ENCODE measurements at regions not wholly inside any gene's neighbourhood (a gene's known extent, or its start where the extent isn't known, plus 50 kb on each side); places are given as distances from the start of the nearest gene placed in this dataset.
"Not testable (repeated sequence)": the region's sequence is repeated elsewhere in the genome, so short reads cannot be mapped to it uniquely, and the experiment has no call there.

DNA sequence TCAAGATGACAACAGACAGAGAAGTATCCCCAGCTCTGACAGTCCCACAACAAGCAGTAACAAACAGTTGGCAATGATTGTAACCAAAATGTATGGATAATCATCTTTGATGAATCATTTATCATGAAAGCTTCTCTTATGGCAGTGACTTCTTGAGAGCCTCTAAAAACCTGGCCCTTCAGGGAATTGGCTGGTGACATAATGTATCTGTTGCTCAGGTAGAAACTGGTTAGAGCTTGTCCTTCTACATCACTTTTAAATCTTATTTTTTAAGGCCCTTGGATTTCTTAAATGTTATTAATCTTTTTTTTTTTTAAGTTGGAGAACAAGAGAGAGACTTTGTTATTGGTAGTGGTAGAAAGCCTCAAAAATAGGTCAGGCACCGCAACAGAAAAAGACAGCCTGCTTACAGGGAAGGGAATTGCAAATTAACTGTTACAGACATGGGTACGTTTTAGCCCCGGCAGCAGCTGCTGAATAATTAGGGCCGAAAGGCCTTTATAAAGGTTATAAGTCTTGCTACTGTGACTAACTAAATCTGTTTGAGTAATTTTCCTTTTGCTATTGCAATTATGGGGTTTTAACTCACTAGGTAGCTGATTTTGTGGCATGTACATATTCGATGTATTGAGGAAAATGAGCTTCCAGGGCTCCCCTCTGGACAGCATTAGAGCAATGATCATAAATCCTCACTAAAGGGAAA, 207.7 kb upstream of the LRRC4C start:
- no peak for DNase-seq (ENCODE audit: low spot score)
- in situ Hi-C loops (cut with HindIII; ENCODE audit: low sequenced_read_pairs) = no loop called here

DNA sequence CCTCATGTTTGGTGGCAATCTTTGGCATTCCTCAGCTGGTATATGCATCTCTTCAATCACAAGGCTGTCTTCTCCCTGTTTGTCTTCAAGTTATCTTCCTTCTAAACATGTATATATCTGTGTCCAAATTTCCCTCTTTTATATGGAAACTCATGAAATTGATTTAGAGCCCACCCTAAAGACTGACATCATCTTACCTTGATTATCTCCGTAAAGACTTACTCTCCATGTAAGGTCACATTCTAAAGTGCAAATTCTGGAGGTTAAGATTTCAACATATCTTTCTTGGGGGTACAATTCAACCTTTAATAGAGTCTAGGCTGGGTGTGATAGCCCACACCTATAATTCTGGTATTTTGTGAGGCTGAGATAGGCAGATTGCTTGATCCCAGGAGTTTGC, 215.8 kb upstream of the LRRC4C start:
- in situ Hi-C loops (cut with HindIII; ENCODE audit: low sequenced_read_pairs) = no loop called here
- DNase-seq (ENCODE audit: low spot score) = no peak

DNA sequence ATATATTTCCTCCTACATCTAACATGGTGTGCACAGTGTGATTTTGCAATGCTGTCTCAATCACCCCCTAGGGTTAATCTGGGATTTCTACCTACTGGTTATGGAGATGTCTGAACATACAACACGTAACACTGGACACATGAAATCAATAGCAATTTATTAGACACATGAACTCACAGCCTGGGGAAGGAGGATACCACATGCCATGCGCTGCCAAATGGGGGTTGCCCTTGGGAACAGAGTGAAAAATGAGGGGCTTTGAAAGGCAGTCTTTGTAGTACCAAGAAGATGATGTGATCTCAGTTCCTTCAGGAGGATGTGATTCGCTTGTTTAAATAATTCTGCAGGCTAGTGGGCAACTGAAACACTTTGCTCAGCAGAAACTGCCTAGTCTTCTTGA, 253.6 kb upstream of the LRRC4C start:
- no peak for DNase-seq (ENCODE audit: low spot score)
- in situ Hi-C loops (cut with HindIII; ENCODE audit: low sequenced_read_pairs) = no loop called here

DNA sequence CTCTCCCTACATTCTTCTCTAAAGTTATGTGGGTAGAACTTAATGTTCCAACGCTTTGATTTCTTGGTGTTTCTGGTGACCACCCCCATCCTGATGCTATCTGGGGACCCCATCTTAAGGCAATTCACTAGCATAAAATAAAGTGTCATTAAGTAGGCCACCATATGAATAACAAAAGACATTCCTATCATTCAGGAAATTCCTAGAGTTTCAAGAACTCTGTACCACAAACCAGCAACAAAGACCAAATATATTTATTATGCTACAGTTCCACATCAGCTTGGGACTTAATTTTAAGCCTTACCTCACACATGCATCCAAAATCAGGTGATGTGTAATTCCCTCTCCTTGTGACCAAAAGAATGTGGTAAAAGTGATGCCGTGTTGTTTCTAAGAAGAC, 254.6 kb upstream of the LRRC4C start:
- in situ Hi-C loops (cut with HindIII; ENCODE audit: low sequenced_read_pairs) = no loop called here
- DNase-seq (ENCODE audit: low spot score) = no peak

DNA sequence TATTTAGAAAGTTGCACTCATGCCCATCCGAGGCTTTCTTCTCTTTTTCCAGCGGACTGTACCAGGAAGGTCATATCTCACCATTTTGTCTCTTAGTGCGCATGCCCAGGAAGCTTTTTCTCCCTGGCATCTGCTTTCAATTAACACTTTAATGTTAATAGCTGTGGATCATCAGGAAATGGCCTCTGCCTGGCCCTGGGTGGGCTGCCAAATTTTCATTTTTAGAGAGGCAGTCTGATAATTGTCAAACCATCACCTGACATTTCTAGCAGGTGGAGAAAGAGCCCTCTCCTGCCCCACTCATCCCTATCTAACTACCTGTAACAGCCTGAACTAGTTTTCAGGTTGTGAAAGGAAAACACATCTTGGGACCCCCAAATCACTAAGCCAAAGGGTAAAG, 257.4 kb upstream of the LRRC4C start:
- in situ Hi-C loops (cut with HindIII; ENCODE audit: low sequenced_read_pairs) = no loop called here
- no peak for DNase-seq (ENCODE audit: low spot score)

DNA sequence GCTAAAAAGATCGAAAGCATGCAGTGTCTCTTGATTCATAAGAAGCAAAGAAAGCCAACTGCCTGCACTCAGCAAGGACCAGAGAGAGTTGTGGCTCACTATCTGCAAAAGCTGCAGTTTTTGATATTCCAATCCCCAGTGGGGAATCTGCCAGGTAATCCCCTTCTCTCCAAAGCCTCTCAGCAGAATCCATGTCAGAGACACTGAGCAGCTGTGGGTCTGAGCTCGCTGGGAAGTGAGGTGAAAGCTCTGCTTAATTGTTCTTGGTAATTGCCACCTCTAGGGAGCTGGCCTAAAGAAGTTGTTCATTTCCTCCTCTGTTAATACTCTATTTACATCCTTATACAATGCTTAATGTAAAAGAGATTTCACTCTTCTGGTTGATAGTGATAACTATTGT, 261.3 kb upstream of the LRRC4C start:
- DNase-seq (ENCODE audit: low spot score) = no peak
- in situ Hi-C loops (cut with HindIII; ENCODE audit: low sequenced_read_pairs) = no loop called here

DNA sequence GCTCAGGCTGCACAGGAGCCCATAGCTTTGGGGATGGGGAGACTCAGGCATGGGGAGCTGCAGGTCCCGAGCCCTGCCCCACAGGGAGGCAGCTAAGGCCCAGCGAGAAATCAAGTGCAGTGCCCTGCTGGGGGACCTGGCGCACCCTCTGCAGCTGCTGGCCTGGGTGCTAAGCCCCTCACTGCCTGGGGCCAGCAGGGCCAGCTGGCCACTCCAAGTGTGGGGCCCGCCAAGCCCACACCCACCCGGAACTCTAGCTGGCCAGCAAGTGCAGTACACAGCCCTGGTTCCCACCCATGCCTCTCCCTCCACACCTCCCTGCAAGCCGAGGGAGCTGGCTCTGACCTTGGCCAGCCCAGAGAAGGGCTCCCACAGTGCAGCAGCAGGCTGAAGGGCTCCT, 268.7 kb upstream of the LRRC4C start:
- DNase-seq (ENCODE audit: low spot score); in situ Hi-C loops (cut with HindIII; ENCODE audit: low sequenced_read_pairs): not testable (repeated sequence)

DNA sequence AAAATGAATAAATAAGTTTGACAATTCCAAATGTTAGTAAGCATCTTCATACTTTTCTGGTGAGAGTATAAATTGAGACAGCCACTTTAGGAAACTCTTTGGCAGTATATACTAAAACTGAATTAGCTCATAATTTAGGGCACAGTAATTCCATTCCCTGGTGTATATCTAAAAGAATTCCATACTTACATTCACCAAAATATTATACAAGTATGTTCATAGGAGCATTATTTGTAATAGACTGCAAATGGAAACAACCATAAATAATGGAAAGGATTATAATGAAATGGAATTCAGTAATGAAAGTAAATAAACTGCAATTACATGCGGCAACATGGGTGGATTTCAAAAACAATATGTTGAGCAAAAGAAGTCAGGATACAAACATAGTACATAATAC, 315.8 kb upstream of the LRRC4C start:
- in situ Hi-C loops (cut with HindIII; ENCODE audit: low sequenced_read_pairs) = no loop called here
- no peak for DNase-seq (ENCODE audit: low spot score)

DNA sequence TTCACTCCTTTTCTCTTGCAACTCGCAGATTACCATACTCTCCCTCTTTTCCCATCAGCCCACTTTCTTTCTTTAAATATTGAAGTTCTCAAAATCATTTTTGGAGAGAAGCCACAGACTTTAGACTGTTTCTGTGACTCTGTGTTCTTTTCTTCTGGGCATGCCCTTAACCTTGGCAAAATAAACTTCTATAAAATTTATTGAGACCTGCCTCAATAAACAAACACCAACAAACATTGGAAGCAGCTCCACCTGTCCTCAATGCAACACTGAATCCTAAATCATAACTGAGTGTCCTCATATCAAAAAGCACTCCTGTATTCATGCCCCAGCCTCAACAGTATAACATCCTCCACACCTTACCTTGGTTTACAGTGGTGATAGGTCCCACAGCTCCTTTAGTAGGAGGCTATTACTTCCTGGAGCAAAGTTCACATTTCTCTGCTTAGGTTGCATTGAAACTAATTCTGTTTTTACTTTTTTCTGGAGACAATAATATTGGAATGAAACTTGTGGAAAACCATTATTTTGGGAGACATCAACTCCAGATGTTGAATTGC, 320.0 kb upstream of the LRRC4C start:
- in situ Hi-C loops (cut with HindIII; ENCODE audit: low sequenced_read_pairs) = no loop called here
- DNase-seq (ENCODE audit: low spot score) = no peak

DNA sequence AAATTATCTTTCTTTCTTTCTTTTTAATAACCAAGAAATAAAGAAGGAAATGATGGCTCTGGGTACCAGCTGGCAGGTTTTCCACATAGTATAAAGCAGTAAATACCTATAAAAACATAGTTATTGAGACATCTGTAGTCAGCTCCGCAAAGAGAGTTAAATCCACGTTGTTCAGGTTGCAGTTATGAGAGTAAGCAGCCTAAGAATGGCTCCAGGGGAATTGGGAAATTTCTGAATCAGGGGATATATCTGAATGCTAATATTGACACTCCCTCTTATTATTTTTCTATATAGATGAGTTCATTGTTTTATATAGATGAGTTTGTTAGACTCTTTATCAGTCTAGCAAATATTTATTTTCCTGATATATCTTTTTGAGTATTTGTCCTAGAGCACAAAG, 322.0 kb upstream of the LRRC4C start:
- DNase-seq (ENCODE audit: low spot score) = no peak
- in situ Hi-C loops (cut with HindIII; ENCODE audit: low sequenced_read_pairs) = no loop called here

DNA sequence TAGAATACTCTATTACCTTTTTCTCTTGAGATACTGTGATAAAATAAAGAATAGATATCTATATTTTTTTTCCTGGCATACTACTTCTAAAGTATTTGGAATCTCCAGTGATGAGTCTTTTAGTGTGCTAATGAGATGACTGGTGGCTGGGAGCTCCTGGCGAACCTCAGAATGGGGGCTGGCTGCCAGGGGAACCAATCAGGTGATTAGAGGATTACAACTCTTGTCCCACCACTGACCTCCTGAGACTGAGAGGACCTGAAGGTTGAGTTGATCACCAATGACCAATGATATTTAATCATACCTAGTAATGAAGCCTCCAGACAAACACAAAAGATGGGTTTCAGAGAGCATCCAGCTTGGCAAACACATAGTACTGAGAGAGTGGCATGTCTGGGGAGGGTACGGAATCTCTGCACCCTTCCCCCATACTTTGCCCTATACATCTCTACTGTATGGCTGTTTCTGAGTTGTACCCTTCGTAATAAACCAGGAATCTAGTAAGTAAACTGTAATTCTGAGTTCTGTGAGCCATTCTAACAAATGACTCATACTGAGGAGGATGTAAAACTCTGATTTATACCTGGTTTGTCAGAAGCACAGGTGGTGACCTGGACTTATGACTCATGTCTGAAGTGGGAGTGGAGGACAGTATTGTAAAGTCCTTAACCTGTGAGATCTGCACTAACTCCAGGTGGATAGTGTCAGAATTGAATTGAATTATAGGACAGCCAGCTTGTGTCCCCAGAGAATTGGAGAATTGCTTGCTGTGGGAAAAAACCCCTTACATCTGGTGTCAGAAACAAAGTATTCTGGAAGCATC, 325.3 kb upstream of the LRRC4C start:
- DNase-seq (ENCODE audit: low spot score) = no peak
- in situ Hi-C loops (cut with HindIII; ENCODE audit: low sequenced_read_pairs) = no loop called here

DNA sequence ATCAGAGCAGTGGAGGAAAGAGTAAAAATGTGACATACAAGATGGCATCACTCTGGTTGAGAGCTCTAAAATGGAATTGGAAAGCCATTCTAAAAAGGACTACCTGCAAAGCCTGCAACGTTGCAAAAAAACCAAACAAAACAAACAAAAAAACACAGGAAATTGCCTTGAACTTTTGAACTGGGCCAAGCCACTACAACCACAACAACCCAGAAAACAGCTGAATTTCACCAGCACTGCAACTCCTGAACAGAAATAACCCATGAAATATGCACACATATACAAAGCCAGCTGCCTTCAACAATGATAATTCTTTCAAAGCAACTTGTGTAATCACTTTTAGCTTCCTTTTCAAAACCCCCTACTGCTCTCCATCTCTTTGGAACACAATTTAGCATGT, 326.6 kb upstream of the LRRC4C start:
- no peak for DNase-seq (ENCODE audit: low spot score)
- in situ Hi-C loops (cut with HindIII; ENCODE audit: low sequenced_read_pairs) = no loop called here

DNA sequence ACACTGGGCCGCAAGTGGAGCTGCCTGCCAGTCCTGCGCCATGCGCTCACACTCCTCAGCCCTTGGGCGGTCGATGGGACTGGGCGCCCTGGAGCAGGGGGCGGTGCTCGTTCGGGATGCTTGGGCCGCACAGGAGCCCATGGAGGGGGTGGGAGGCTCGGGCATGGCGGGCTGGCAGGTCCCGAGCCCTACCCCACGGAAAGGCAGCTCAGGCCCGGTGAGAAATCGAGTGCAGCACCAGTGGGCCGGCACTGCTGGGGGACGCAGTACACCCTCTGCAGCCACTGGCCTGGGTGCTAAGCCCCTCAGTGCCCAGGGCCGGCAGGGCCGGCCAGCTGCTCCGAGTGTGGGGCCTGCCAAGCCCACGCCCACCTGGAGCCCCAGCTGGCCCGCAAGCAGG, 328.7 kb upstream of the LRRC4C start:
- in situ Hi-C loops (cut with HindIII; ENCODE audit: low sequenced_read_pairs) = no loop called here

DNA sequence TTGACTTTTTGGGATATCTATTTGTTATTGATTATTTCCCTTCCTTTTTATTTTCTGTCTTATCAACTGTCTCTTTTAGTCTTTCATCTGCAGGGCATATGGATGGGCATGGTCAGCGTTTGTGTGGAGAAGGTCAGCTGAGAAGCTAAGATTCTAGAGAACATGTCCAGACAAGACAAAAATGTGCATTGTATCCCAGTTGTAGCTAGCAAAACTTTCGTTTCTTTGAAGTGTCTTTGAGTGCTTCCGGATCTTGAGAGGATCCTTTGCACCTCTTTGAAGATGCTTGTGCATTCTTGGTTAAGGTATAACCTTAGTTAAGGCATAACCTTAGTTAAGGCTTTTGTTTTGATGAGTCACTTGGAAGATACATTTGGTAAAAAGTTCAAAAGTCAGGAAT, 329.9 kb upstream of the LRRC4C start:
- in situ Hi-C loops (cut with HindIII; ENCODE audit: low sequenced_read_pairs) = no loop called here
- no peak for DNase-seq (ENCODE audit: low spot score)

More for the DNA sequence above, 328.7 kb upstream of the LRRC4C start:
- DNase-seq (ENCODE audit: low spot score) = no peak

DNA sequence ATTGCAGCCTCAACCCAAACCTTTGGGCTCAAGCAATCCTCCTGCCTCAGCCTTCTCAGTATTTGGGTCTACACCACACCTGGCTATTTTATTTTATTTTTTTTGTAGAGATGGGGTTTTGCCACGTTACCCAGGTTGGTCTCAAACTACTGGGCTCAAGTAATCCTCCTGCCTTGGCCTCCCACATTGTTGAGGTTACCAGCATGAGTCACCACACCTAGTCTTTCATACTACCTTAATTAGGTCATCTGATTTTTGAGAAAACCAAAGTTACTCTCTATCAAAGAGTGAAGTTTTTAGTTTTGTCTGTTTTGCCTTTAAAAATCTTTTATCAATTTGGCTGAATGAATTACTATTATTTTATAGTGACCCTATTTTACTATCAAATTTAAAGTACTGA, 335.6 kb upstream of the LRRC4C start:
- DNase-seq (ENCODE audit: low spot score) = no peak
- in situ Hi-C loops (cut with HindIII; ENCODE audit: low sequenced_read_pairs) = no loop called here

DNA sequence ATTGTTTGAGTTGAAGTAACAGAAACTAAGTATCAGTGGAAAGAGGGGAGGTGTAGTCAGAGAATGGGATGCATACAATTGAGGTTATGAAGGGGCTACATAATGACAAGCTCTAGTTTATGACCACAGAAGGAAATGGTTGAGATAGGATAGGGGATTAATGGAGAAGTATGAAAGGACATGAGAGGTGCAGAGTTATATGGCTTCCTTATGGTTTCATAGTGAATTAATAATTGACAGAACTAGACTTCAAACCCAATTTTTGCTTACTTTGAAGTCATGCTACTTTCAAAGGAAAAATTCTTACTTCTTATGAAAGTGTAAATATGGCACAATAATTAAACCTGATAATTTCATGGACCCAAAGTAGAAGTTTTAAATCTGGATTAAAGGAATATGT, 340.3 kb upstream of the LRRC4C start:
- no peak for DNase-seq (ENCODE audit: low spot score)
- in situ Hi-C loops (cut with HindIII; ENCODE audit: low sequenced_read_pairs) = no loop called here

DNA sequence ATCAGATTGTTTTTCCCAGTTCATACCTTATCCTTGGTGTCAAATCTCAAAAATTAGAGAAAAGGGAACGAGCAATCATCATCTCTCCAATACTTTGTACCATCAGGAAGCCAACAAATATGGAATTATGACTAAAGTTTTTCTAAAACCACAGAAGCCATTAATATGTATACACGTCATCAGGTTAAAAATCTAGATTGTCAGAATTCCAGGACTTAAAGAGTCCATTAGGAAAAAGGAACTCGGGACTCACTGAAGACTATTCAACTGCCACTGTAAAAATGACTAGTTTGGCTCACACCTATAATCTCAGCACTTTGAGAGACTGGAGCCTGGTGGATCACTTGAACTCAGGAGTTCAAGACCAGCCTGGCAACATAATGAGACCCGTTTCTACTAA, 344.4 kb upstream of the LRRC4C start:
- no peak for DNase-seq (ENCODE audit: low spot score)
- in situ Hi-C loops (cut with HindIII; ENCODE audit: low sequenced_read_pairs) = no loop called here

DNA sequence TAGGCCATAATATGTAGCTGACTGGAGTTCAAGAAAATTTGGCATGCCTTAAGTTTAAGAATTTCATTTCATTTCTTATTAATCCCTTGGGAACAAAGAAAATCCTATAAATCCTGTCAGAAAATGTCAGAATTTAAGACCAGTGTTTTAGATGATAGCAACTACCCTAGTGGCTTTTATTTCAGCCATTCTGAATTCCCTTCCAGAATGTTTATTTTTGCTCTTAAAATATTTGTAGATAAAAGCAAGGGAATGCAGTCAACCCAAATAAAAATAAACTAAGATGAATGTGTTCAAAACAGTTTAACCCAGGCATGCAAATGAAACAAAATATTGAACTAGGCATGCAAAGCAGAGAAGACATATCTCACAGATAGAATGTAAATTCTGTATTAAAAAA, 356.9 kb upstream of the LRRC4C start:
- in situ Hi-C loops (cut with HindIII; ENCODE audit: low sequenced_read_pairs) = no loop called here
- DNase-seq (ENCODE audit: low spot score) = no peak

DNA sequence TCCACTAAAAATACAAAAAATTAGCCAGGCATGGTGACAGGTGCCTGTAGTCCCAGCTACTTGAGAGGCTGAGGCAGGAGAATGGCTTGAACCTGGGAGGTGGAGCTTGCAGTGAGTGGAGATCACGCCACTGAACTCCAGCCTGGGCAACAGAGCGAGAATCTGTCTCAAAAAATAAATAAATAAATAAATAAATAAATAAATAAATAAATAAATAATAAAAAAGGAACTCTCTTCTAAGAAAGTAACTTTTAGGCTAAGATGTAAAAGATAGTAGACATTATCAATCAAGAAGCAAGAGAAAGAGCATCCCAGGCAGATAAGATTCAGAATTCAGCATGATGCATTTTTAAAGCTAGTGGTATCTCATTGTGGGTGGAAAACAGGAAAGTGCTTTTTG, 364.8 kb upstream of the LRRC4C start:
- in situ Hi-C loops (cut with HindIII; ENCODE audit: low sequenced_read_pairs); DNase-seq (ENCODE audit: low spot score): not testable (repeated sequence)

DNA sequence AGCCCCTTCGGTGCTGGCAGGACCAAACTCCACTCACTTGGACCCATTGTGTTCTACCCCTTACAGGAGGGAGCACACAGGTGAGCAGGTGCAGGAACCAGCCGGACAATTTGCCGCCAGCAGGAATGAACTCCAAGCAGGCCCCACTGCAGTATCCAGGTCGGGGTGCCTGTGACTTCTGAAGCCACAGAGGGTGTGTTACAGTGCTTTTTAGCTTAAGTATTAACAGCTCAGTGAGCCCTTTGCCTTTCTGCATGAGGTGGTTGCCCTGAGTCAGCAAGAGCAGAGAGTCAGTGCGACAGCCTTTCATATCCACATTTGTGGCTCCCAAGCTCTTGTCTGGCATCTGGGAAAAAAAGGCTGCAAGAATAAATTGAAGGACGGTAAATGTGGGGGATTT, 366.6 kb upstream of the LRRC4C start:
- DNase-seq (ENCODE audit: low spot score) = no peak
- in situ Hi-C loops (cut with HindIII; ENCODE audit: low sequenced_read_pairs) = no loop called here

DNA sequence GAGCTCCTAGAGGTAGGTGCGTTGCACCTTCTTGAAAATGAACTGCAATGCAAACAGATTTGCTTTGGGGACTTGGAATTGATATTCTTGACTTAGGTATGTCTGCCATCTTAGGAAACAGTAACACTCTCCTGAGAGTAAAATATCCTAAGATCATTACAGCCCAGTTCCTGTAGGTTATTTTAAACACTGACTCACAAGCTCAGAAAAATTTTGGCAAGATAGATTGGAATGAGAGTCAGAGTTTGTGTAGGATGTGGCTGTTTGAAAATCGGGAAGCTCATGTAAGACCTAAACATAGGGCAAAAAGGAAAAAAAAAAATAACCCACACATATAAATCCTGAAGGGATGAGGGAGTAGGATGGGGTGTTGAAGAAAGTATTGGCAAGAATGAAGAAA, 377.0 kb upstream of the LRRC4C start:
- DNase-seq (ENCODE audit: low spot score) = no peak
- in situ Hi-C loops (cut with HindIII; ENCODE audit: low sequenced_read_pairs) = no loop called here
